H1 (cell line): ENCODE measurements at regions not wholly inside any gene's neighbourhood (a gene's known extent, or its start where the extent isn't known, plus 50 kb on each side); places are given as distances from the start of the nearest gene placed in this dataset.

Source experiments
- CTCF ChIA-PET: fragments of 300-600 bp; sonication (Branson Sonifier 250); formaldehyde crosslinking; loops from one replicate; lab custom pipeline; 2021; ENCODE audit not compliant: partially characterized antibody; lab: Charles Lee
- POLR2A ChIA-PET: fragments of 300-600 bp; sonication (Branson Sonifier 250); formaldehyde crosslinking; loops from one replicate; lab custom pipeline; 2021; ENCODE audit warnings: inconsistent platforms; ENCODE audit not compliant: partially characterized antibody; lab: Charles Lee
- DNase-seq, 2 experiments: peaks; one replicate each; pipeline versions ENCODE4 v3.0.0 to v3.0.0-alpha.2; 2010 to 2022; ENCODE audit warnings: low spot score in 2 of 2, low read depth in 1 of 2, mixed read lengths in 1 of 2
- FAIRE-seq: peaks from 2 replicates; lab custom pipeline; 2011; peaks lifted over from hg19 to GRCh38; lab: Jason Lieb, UNC
- H2AFZ ChIP-seq: 2 replicates; pipeline ENCODE4 v1.8.1; 2012; ENCODE audit warnings: low read length, inconsistent platforms
- H2AK5ac ChIP-seq: 2 replicates; pipeline ENCODE4 v1.6.1; 2013; ENCODE audit warnings: low read depth, low read length
- H2BK120ac ChIP-seq: replicated peaks from 2 replicates; pipeline ENCODE3; 2013; ENCODE audit warnings: low read depth, low read length, inconsistent platforms
- H2BK12ac ChIP-seq: 2 replicates; pipeline ENCODE4 v1.6.1; 2013; ENCODE audit warnings: low read depth, low read length
- H2BK15ac ChIP-seq: 2 replicates; pipeline ENCODE4 v1.6.1; 2013; ENCODE audit warnings: low read length
- H2BK20ac ChIP-seq: 2 replicates; pipeline ENCODE4 v1.6.1; 2013; ENCODE audit warnings: low read length
- H2BK5ac ChIP-seq: 2 replicates; pipeline ENCODE4 v1.6.1; 2013; ENCODE audit warnings: low read depth, low read length
- H3K14ac ChIP-seq: 2 replicates; pipeline ENCODE4 v1.6.1; 2013; ENCODE audit warnings: inconsistent platforms; ENCODE audit not compliant: insufficient read length
- H3K18ac ChIP-seq: 2 replicates; pipeline ENCODE4 v1.6.1; 2013; ENCODE audit warnings: low read length; ENCODE audit errors: extremely low read depth
- H3K23ac ChIP-seq: 2 replicates; pipeline ENCODE4 v1.6.1; 2013; ENCODE audit warnings: inconsistent platforms; ENCODE audit not compliant: insufficient read length
- H3K23me2 ChIP-seq: 2 replicates; pipeline ENCODE4 v1.6.1; 2013; ENCODE audit warnings: low read depth, low read length
- H3K27ac ChIP-seq: 2 replicates; pipeline ENCODE4 v1.6.1; 2011; ENCODE audit warnings: low read depth, low read length, inconsistent platforms
- H3K27me3 ChIP-seq, 4 experiments: replicated peaks in 1 of 4; 1 replicate in 1 of 4; 2 replicates in 3 of 4; pipeline versions ENCODE4 v1.6.1 to v1.8.1; 2011 to 2013; ENCODE audit warnings: low read length in 3 of 4, mild to moderate bottlenecking in 3 of 4, inconsistent platforms in 2 of 4, mixed read lengths in 2 of 4, moderate library complexity in 1 of 4; ENCODE audit not compliant: control insufficient read depth in 3 of 4, insufficient read depth in 3 of 4; ENCODE audit errors: extremely low read depth in 1 of 4
- H3K36me3 ChIP-seq, 4 experiments: 2 replicates each; pipeline versions ENCODE4 v1.6.1 to v1.8.1; 2011 to 2013; ENCODE audit warnings: mild to moderate bottlenecking in 4 of 4, low read length in 3 of 4, moderate library complexity in 2 of 4, control low read depth in 1 of 4, inconsistent platforms in 1 of 4; ENCODE audit not compliant: insufficient read depth in 4 of 4, control insufficient read depth in 2 of 4
- H3K4ac ChIP-seq: replicated peaks from 2 replicates; pipeline ENCODE3; 2013; ENCODE audit warnings: low read length, low read depth, mixed read lengths, inconsistent platforms; ENCODE audit not compliant: insufficient read length
- H3K4me1 ChIP-seq, 4 experiments: replicated peaks in 1 of 4; 1 replicate in 1 of 4; 2 replicates in 3 of 4; pipeline versions ENCODE4 v1.6.1 to v1.8.1; 2011 to 2013; ENCODE audit warnings: low read length in 3 of 4, inconsistent platforms in 2 of 4, mixed read lengths in 1 of 4; ENCODE audit not compliant: insufficient read depth in 4 of 4, control insufficient read depth in 3 of 4
- H3K4me2 ChIP-seq, 2 experiments: 2 replicates each; pipeline versions ENCODE4 v1.6.1 to v1.8.1; 2011 to 2013; ENCODE audit warnings: low read depth in 2 of 2, low read length in 2 of 2, control low read depth in 1 of 2, inconsistent platforms in 1 of 2, mild to moderate bottlenecking in 1 of 2; ENCODE audit not compliant: insufficient read depth in 1 of 2
- H3K4me3 ChIP-seq, 4 experiments: fragments of 200-600, 300-600 bp in 1 of 4; sonication (generic), shearing (Covaris generic), sonication (Bioruptor Twin) in 1 of 4; 2 replicates each; pipeline versions ENCODE4 v1.5.1 to v1.8.1; 2011 to 2016; ENCODE audit warnings: low read length in 4 of 4, low read depth in 3 of 4, control low read depth in 2 of 4, inconsistent platforms in 2 of 4, mild to moderate bottlenecking in 2 of 4, mixed read lengths in 1 of 4, moderate library complexity in 1 of 4; ENCODE audit not compliant: insufficient read depth in 2 of 4; ENCODE audit errors: extremely low read depth in 1 of 4
- H3K56ac ChIP-seq: replicated peaks from 2 replicates; pipeline ENCODE3; 2013; ENCODE audit warnings: low read depth, mild to moderate bottlenecking, mixed read lengths, low read length, inconsistent platforms; ENCODE audit not compliant: insufficient read length
- H3K79me1 ChIP-seq: 2 replicates; pipeline ENCODE4 v1.6.1; 2013; ENCODE audit warnings: low read depth, low read length, control low read depth
- H3K79me2 ChIP-seq, 2 experiments: 2 replicates each; pipeline versions ENCODE4 v1.6.1 to v1.8.1; 2012 to 2013; ENCODE audit warnings: low read length in 2 of 2, mild to moderate bottlenecking in 2 of 2, inconsistent platforms in 1 of 2; ENCODE audit not compliant: insufficient read depth in 2 of 2, control insufficient read depth in 1 of 2
- H3K9ac ChIP-seq, 4 experiments: replicated peaks in 1 of 4; 1 replicate in 1 of 4; 2 replicates in 3 of 4; pipeline versions ENCODE4 v1.6.1 to v1.8.1; 2011 to 2013; ENCODE audit warnings: low read depth in 3 of 4, low read length in 3 of 4, control low read depth in 2 of 4, mild to moderate bottlenecking in 2 of 4, moderate library complexity in 2 of 4, inconsistent platforms in 1 of 4; ENCODE audit errors: extremely low read depth in 1 of 4
- H3K9me3 ChIP-seq, 2 experiments: 2 replicates each; pipeline versions ENCODE4 v1.6.1 to v1.8.1; 2012 to 2013; ENCODE audit warnings: mild to moderate bottlenecking in 2 of 2, moderate library complexity in 2 of 2, control low read depth in 1 of 2, inconsistent platforms in 1 of 2, low read depth in 1 of 2, low read length in 1 of 2, mixed read lengths in 1 of 2; ENCODE audit not compliant: insufficient read depth in 2 of 2
- H4K20me1 ChIP-seq, 2 experiments: replicated peaks in 1 of 2; 2 replicates each; pipeline versions ENCODE3 to v1.8.1; 2011 to 2013; ENCODE audit warnings: inconsistent platforms in 2 of 2, low read length in 2 of 2, mild to moderate bottlenecking in 1 of 2; ENCODE audit not compliant: insufficient read depth in 2 of 2, control insufficient read depth in 1 of 2
- H4K5ac ChIP-seq: 2 replicates; pipeline ENCODE4 v1.6.1; 2013; ENCODE audit warnings: low read length, low read depth, mixed read lengths, inconsistent platforms; ENCODE audit not compliant: insufficient read length
- H4K8ac ChIP-seq: 2 replicates; pipeline ENCODE4 v1.8.0; 2013; ENCODE audit warnings: mild to moderate bottlenecking, moderate library complexity, low read length, inconsistent platforms; ENCODE audit not compliant: insufficient read depth; ENCODE audit errors: extremely low read depth
- H4K91ac ChIP-seq: replicated peaks from 2 replicates; pipeline ENCODE3; 2013; ENCODE audit warnings: low read length, mixed read lengths, inconsistent platforms; ENCODE audit not compliant: insufficient read length
- BACH1 ChIP-seq: IDR thresholded peaks from 2 replicates; pipeline ENCODE4 v1.6.1; 2012; ENCODE audit warnings: low read length, improper control_type of control experiment
- BCL11A ChIP-seq, 2 experiments: IDR thresholded peaks; one replicate each; pipeline ENCODE4 v1.6.1; 2011; ENCODE audit warnings: low read depth in 2 of 2, low read length in 2 of 2, mild to moderate bottlenecking in 2 of 2
- CBX5 ChIP-seq: fragments of 300-800, 300-1000 bp; sonication (generic); IDR thresholded peaks from 2 replicates; pipeline ENCODE4 v1.7.1; 2016; ENCODE audit warnings: antibody characterized with exemption, low read length, low read depth
- FOSL1 ChIP-seq: IDR thresholded peaks from 2 replicates; pipeline ENCODE4 v1.6.1; 2011; ENCODE audit warnings: mild to moderate bottlenecking, low read depth, low read length, moderate library complexity; ENCODE audit not compliant: insufficient read depth
- NANOG ChIP-seq: IDR thresholded peaks from 2 replicates; pipeline ENCODE4 v1.6.1; 2011; ENCODE audit warnings: low read length, low read depth, mild to moderate bottlenecking, inconsistent platforms; ENCODE audit not compliant: insufficient read depth, poor library complexity, severe bottlenecking
- RXRA ChIP-seq: IDR thresholded peaks from 2 replicates; pipeline ENCODE4 v1.6.1; 2011; ENCODE audit warnings: low read depth, mild to moderate bottlenecking, low read length, moderate library complexity; ENCODE audit not compliant: insufficient read depth
- WGBS, 2 experiments: shearing (Covaris generic) in 1 of 2; methylation state at CpG; one replicate each; pipeline versions ENCODE4 v1.1.6 to v1.1.7; 2013 to 2015; ENCODE audit warnings: low lambda C conversion rate in 2 of 2, mixed read lengths in 2 of 2, inconsistent platforms in 1 of 2, low coverage in 1 of 2, missing lambda C conversion rate in 1 of 2; ENCODE audit not compliant: insufficient replicate concordance in 2 of 2, insufficient coverage in 1 of 2, insufficient read length in 1 of 2; ENCODE audit errors: extremely low coverage in 1 of 2, missing lambda C conversion rate in 1 of 2; 5-methylcytosine and 5-hydroxymethylcytosine counted together
- TF ChIP-seq, protein P1 (sequence below): IDR thresholded peaks from 2 replicates; pipeline ENCODE4 v1.6.1; 2011; ENCODE audit warnings: low read depth, mild to moderate bottlenecking, low read length; ENCODE audit not compliant: insufficient read depth
- TF ChIP-seq, protein P2 (sequence below): IDR thresholded peaks from 2 replicates; pipeline ENCODE4 v1.6.1; 2012; ENCODE audit warnings: inconsistent platforms

DNA sequence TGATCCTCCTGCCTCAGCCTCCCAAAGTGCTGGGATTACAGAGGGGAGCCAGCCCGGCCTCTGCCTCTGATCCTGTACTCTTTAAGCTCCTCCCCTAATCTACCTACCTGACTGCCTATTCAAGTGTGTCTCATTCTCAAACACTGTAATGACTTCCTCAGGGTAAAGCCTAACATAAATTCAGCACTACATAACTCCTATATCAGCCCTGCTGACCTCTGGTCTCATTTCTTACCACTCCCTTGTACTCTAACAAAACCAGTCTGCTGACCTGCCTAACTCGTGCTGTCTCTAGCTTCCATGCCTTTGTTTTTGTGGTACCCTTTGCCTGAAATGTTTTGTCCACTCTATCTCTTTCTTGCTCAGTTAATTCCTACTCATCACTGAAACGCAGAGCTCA lies 172.1 kb upstream of the IL12A start (continued):
- TF ChIP-seq BACH1 = no peak

DNA sequence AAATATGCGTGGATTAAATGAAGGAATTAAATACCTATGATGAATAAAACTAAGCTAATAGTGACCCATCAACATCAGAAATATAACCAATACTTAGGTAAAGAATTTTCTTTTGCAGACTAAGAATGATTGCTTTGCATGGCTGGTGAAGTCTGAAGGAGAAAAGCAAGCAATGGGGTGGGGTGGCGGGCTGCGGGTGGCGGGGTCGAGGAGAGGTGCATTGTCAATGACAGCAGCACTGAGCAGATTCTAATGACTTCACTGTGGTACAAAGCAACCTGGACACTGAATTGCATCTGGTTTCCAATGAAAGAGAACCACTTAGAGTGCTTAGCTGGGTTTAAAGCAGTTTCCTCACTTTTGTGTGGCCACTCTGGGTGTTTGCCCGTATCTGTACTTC lies 171.5 kb upstream of the IL12A start:
- Histone ChIP-seq H3K4ac (no peak overlapping the region), H3K56ac (no peak overlapping the region), H3K36me3 (no peaks in the 10 kb centered on the region), H3K27ac (no peak overlapping the region), H3K14ac (no peak overlapping the region), H3K79me2 (no peaks in the 10 kb centered on the region; a peak in 1 of 4 replicates), H3K4me1 (peaks cover 2 to 6% (median 3%) of the 10 kb centered on the region in 4 experiments; a peak in 5 of 7 replicates), H4K20me1 (no peaks in the 10 kb centered on the region), H4K5ac (no peak overlapping the region), H3K18ac (no peak overlapping the region), H2AFZ (no peak overlapping the region), H3K79me1 (no peaks in the 10 kb centered on the region), H3K4me2 (no peak overlapping the region), H2BK120ac (no peak overlapping the region), H3K27me3 (no peaks in the 10 kb centered on the region), H4K8ac (no peak overlapping the region), H4K91ac (no peak overlapping the region), H3K4me3 (no peak overlapping the region), H2BK5ac (no peak overlapping the region), H3K9me3 (no peaks in the 10 kb centered on the region), H2BK20ac (no peak overlapping the region), H3K23me2 (no peaks in the 10 kb centered on the region), H3K23ac (no peak overlapping the region), H2BK15ac (no peak overlapping the region), H2BK12ac (no peak overlapping the region), H2AK5ac (no peak overlapping the region), H3K9ac (no peak overlapping the region)
- TF ChIP-seq BCL11A (IDR thresholded peaks at IDR 0.05; ENCODE audit: low read depth in 2 of 2, low read length in 2 of 2) (no peak), NANOG (no peak), CBX5 (no peak), FOSL1 (no peak), RXRA (no peak)
- TF ChIP-seq, protein P1, sequence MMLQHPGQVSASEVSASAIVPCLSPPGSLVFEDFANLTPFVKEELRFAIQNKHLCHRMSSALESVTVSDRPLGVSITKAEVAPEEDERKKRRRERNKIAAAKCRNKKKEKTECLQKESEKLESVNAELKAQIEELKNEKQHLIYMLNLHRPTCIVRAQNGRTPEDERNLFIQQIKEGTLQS = no peak
- TF ChIP-seq, protein P2, sequence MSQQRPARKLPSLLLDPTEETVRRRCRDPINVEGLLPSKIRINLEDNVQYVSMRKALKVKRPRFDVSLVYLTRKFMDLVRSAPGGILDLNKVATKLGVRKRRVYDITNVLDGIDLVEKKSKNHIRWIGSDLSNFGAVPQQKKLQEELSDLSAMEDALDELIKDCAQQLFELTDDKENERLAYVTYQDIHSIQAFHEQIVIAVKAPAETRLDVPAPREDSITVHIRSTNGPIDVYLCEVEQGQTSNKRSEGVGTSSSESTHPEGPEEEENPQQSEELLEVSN = no peak
- CTCF ChIA-PET = interaction anchor here (0.8 to 4.9 kb wide), 18 partner anchors 9 to 552 kb away, joined by 3 to 61 read pairs (median 6); partner anchors contain the start of gene IL12A
- WGBS, 2 experiments = 85% methylated on average over 6 of the region's 6 CpGs; no CpG with 5 or more reads in 1 of the 2 experiments
- POLR2A ChIA-PET = no interaction called here
- DNase-seq (no peak), FAIRE-seq (no peak)
